GM18517 (cell line): ENCODE measurements at regions not wholly inside any gene's neighbourhood (a gene's known extent, or its start where the extent isn't known, plus 50 kb on each side); places are given as distances from the start of the nearest gene placed in this dataset.
A peak's percentile ranks its signal among the peaks of the same experiment; 100 is the strongest.
"Not testable (repeated sequence)": the region's sequence is repeated elsewhere in the genome, so short reads cannot be mapped to it uniquely, and the experiment has no call there.

Experiments used
- ATAC-seq: cut with Tn5 transposase; IDR thresholded peaks from one replicate; pipeline ENCODE4 v1.9.1; 2021; ENCODE audit warnings: mild to moderate bottlenecking, moderate library complexity; ENCODE audit not compliant: unreplicated experiment

GRCh38 chr5:152118676-152119470 is 194.2 kb upstream of the GLRA1 start:
- no peak for ATAC-seq

DNA sequence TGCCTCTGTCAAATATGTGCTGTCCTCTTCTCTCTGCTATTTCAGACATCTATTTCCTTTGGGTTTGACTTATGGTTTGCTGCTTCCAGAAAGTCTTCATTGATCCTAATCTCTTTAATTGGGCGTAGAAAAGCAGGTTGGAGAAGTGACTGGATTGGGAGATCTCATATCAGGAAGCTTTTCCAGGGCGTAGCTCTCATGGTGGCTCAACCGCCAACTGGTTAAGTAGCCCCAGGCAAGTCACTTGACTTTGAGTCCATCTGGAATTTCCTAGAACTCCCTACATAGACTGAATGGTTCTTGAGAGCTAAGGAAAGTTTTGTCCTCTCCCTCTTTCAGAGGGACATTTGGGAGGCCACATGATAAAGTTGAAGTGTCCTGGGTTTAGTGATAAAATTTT is 192.3 kb upstream of the GLRA1 start:
- no peak for ATAC-seq

- ATAC-seq = no peak
These were observed 188.8 kb upstream of the GLRA1 start for GRCh38 chr5:152113401-152113800.

DNA sequence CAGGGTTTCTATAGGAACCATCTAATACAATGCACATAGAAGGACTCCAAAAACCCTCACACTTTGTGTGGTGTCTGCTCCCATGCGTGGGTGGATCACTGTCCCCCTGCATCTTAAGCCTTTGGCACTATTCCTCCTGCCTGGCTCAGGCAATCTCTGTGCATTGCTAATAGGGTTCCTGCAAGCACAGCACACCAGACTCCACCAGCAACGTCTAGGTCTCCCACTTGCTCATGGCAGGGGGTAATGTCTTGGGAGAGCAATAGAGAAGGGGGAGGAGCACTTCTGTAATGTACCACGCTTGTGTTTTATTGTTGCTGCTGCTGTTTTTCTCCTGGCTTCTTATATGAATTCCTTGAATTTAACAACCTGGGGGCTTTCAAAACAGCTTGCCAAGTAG is 182.6 kb upstream of the GLRA1 start:
- ATAC-seq = no peak

DNA sequence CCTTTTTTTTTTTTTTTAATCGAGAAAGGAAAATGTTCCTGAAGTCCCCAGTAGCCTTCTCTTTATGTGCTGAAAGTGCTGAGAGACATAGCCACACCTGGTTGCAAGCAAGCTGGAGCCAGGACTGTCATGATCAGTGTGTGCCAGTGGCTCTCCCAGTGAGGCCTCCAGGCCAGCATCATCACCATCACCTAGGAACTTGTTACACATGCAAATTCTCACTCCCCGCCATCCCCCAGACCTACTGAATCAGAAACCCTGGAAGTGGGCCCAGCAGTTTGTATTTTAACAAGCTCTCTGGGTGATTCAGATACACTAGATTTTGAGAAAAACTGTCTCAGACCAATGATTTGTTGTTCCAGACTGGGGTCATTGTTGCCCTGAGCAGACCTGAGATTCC is 181.9 kb upstream of the GLRA1 start:
- ATAC-seq = no peak

- no peak for ATAC-seq
These were observed 180.4 kb upstream of the GLRA1 start for GRCh38 chr5:152105085-152105484.

DNA sequence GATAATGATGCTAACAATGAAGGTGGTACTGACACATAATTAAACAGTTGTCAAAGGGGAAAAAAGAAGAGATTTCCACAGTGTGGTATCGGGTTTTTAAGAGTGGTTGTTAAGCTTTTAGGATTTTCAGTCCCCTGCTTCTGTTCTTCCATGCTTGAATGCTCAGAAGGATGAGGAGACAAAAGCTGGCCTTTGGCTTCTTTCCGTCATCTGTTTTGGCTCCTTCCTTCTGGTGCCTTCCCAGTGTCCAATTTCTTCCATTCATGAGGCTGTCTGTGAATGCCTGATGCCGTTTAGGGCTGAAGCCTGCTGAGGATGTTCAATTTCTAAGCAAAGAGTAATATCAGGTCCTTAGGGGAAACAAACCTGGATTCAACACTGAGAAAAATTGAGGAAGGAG is 179.6 kb upstream of the GLRA1 start:
- ATAC-seq = no peak

DNA sequence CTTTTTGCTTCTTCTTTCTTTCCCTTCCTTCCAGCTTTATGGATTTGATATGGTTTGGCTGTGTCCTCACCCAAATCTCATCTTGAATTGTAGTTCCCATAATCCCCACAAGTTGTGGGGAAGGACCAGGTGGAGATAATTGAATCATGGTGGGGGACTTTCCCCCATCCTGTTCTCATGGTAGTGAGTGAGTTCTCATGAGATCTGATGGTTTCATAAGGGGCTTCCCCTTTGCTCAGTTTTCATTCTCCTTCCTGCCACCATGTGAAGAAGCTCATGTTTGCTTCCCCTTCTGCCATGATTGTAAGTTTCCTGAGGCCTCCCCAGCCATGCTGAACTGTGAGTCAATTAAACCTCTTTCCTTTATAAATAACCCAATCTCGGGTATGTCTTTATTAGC is 178.3 kb upstream of the GLRA1 start:
- not testable (repeated sequence) for ATAC-seq

DNA sequence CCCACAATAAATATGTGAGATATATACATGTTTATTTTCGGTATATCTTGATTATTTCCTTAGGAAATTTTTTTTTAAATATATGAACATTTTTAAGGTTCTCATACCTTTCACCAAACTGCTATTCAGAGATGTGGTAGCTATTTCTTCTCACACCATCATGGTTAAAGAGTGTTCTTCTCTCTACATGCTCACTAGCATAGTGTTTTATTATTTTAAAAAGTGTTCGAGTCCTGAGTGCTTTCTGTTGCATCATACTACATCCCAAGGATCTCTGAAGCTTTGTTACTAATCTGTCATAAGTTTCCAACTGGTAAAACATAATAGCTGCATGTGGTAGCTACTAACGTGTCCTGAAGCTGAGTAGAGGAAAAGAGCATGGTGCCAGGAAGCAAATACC is 177.4 kb upstream of the GLRA1 start:
- no peak for ATAC-seq

GRCh38 chr5:152100462-152100861 is 175.8 kb upstream of the GLRA1 start:
- ATAC-seq = no peak

GRCh38 chr5:152097128-152097527 is 172.5 kb upstream of the GLRA1 start:
- ATAC-seq = peak; percentile 53

GRCh38 chr5:152094716-152095115 is 170.1 kb upstream of the GLRA1 start:
- ATAC-seq = no peak

GRCh38 chr5:152094060-152094459 is 169.4 kb upstream of the GLRA1 start:
- no peak for ATAC-seq

DNA sequence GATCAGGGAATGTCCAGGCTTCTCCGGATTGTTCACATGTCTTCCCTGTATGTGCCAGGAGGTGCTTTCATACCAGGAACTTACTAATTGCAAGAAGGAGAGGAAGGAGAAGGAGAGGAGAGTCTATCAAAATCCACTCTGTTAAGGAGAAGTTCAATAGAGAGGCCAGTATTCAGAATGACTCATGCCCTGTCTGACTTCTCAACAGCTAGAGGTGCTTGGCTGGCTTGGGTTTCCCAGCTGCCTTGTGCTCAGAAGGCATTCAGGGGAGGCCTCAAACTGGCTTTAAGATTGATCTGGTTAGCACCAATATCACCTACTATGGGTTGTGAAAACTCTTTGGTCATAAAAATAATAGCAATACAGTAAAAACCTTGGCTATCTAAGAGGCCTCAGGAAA is 167.9 kb upstream of the GLRA1 start:
- ATAC-seq = no peak

- ATAC-seq = no peak
These were observed 165.0 kb upstream of the GLRA1 start for GRCh38 chr5:152089644-152090043.

- ATAC-seq = no peak
These were observed 162.0 kb upstream of the GLRA1 start for GRCh38 chr5:152086668-152087067.

GRCh38 chr5:152084476-152084875 is 159.8 kb upstream of the GLRA1 start:
- ATAC-seq = no peak

GRCh38 chr5:152083231-152083630 is 158.6 kb upstream of the GLRA1 start:
- no peak for ATAC-seq

GRCh38 chr5:152072091-152072490 is 147.4 kb upstream of the GLRA1 start:
- no peak for ATAC-seq

GRCh38 chr5:152070591-152070990 is 145.9 kb upstream of the GLRA1 start:
- ATAC-seq = no peak

DNA sequence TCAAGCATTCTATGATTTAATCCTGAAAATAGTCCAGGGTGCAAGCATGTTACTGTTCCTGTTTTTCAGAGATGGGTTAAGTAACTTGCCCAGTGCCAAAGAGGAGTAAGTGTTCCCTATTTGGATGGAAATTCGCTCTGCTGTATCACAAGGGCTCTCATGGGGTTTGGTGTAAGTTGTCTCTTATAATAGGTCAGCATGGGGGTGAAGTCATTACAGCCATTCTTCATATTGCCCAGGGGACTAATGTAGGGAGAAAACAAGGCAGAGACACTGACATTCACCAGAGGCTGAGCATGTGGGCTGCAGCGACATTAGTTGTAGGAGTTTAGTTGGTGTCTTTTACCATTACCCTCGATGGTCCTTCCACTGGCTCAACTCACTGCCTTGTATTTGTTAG is 142.1 kb upstream of the GLRA1 start:
- no peak for ATAC-seq

DNA sequence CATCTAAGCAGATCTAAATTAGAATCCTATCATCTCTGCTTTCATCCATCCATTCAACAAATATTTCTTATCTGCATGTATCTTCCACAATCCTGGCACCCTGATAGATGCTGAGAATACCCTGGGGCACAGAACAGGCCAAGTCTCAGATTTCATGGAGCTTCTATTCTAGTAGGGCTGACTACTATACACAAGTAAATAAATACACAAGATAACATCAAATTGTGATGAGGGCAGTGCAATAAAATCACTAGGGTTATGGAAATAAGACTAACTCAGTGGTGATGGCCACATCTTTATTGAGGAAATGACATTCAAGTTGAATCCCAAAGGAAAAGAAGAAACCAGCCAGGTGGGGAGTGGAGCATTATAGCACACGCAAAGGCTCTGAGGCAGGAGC is 138.4 kb upstream of the GLRA1 start:
- ATAC-seq = no peak

DNA sequence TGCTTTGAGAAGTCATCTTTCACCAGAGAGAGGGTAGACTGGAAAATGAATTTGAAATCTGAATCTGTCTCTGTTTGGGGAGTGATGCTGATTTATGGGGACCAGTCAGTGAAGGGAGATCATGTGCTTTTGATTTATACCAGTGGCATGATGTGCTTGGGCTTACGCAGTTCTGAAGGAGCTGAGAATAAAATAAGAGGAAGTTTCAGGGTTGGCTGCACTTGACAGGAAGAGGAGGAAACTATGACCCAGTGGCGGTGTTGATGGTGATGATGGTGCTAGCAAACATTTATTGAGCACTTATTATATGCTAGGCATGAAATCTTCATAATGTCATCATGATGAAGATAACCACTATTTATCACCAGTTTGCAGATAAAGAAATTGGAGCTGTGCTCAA is 136.4 kb upstream of the GLRA1 start:
- ATAC-seq = no peak
